ENCODE measurements at regions not wholly inside any gene's neighbourhood (a gene's known extent, or its start where the extent isn't known, plus 50 kb on each side); places are given as distances from the start of the nearest gene placed in this dataset.
"Not testable (repeated sequence)": the region's sequence is repeated elsewhere in the genome, so short reads cannot be mapped to it uniquely, and the experiment has no call there.

- in situ Hi-C loops (cut with HindIII; ENCODE audit: low sequenced_read_pairs), result no loop called here
- no peak for DNase-seq (ENCODE audit: low spot score)
Measured at GRCh38 chr6:149228311-149228955, 89.1 kb upstream of the TAB2 start.

GRCh38 chr6:149229096-149229495 lies 88.4 kb upstream of the TAB2 start:
- no peak for DNase-seq (ENCODE audit: low spot score)
- in situ Hi-C loops (cut with HindIII; ENCODE audit: low sequenced_read_pairs), result no loop called here

GRCh38 chr6:149230712-149231460 lies 86.6 kb upstream of the TAB2 start:
- in situ Hi-C loops (cut with HindIII; ENCODE audit: low sequenced_read_pairs), result no loop called here
- no peak for DNase-seq (ENCODE audit: low spot score)

GRCh38 chr6:149231778-149232177 lies 85.7 kb upstream of the TAB2 start:
- in situ Hi-C loops (cut with HindIII; ENCODE audit: low sequenced_read_pairs), result no loop called here
- no peak for DNase-seq (ENCODE audit: low spot score)

- in situ Hi-C loops (cut with HindIII; ENCODE audit: low sequenced_read_pairs), result no loop called here
Measured at GRCh38 chr6:149233056-149233715, 84.3 kb upstream of the TAB2 start.

GRCh38 chr6:149234051-149234962 lies 83.2 kb upstream of the TAB2 start:
- in situ Hi-C loops (cut with HindIII; ENCODE audit: low sequenced_read_pairs), result no loop called here
- no peak for DNase-seq (ENCODE audit: low spot score)

More at GRCh38 chr6:149233056-149233715, 84.3 kb upstream of the TAB2 start:
- no peak for DNase-seq (ENCODE audit: low spot score)

GRCh38 chr6:149235130-149235561 lies 82.4 kb upstream of the TAB2 start:
- no peak for DNase-seq (ENCODE audit: low spot score)
- in situ Hi-C loops (cut with HindIII; ENCODE audit: low sequenced_read_pairs), result no loop called here

GRCh38 chr6:149236589-149236988 lies 80.9 kb upstream of the TAB2 start:
- no peak for DNase-seq (ENCODE audit: low spot score)
- in situ Hi-C loops (cut with HindIII; ENCODE audit: low sequenced_read_pairs), result no loop called here

GRCh38 chr6:149237464-149237863 lies 80.0 kb upstream of the TAB2 start:
- DNase-seq (ENCODE audit: low spot score), result no peak
- in situ Hi-C loops (cut with HindIII; ENCODE audit: low sequenced_read_pairs), result no loop called here

GRCh38 chr6:149239573-149240209 lies 77.8 kb upstream of the TAB2 start:
- no peak for DNase-seq (ENCODE audit: low spot score)
- in situ Hi-C loops (cut with HindIII; ENCODE audit: low sequenced_read_pairs), result no loop called here

GRCh38 chr6:149242883-149243282 lies 74.6 kb upstream of the TAB2 start:
- no peak for DNase-seq (ENCODE audit: low spot score)

GRCh38 chr6:149244105-149244504 lies 73.4 kb upstream of the TAB2 start:
- no peak for DNase-seq (ENCODE audit: low spot score)
- in situ Hi-C loops (cut with HindIII; ENCODE audit: low sequenced_read_pairs), result no loop called here

More at GRCh38 chr6:149242883-149243282, 74.6 kb upstream of the TAB2 start:
- in situ Hi-C loops (cut with HindIII; ENCODE audit: low sequenced_read_pairs), result no loop called here

GRCh38 chr6:149246691-149247384 lies 70.7 kb upstream of the TAB2 start:
- no peak for DNase-seq (ENCODE audit: low spot score)
- in situ Hi-C loops (cut with HindIII; ENCODE audit: low sequenced_read_pairs), result no loop called here

GRCh38 chr6:149247385-149247763 lies 70.1 kb upstream of the TAB2 start:
- DNase-seq (ENCODE audit: low spot score), result no peak
- in situ Hi-C loops (cut with HindIII; ENCODE audit: low sequenced_read_pairs), result no loop called here

- DNase-seq (ENCODE audit: low spot score); in situ Hi-C loops (cut with HindIII; ENCODE audit: low sequenced_read_pairs): not testable (repeated sequence)
Measured at GRCh38 chr6:149248263-149248662, 69.2 kb upstream of the TAB2 start.

GRCh38 chr6:149248693-149249369 lies 68.7 kb upstream of the TAB2 start:
- in situ Hi-C loops (cut with HindIII; ENCODE audit: low sequenced_read_pairs), result no loop called here
- no peak for DNase-seq (ENCODE audit: low spot score)

GRCh38 chr6:149249370-149250357 lies 67.8 kb upstream of the TAB2 start:
- DNase-seq (ENCODE audit: low spot score), result no peak
- in situ Hi-C loops (cut with HindIII; ENCODE audit: low sequenced_read_pairs), result no loop called here

Measured in G401 (cell line).